ENCODE measurements at regions not wholly inside any gene's neighbourhood (a gene's known extent, or its start where the extent isn't known, plus 50 kb on each side); places are given as distances from the start of the nearest gene placed in this dataset.

GRCh38 chr15:62297933-62298332 is 132.8 kb upstream of the C2CD4B start:
- Histone ChIP-seq H3K4me1 (ENCODE audit: insufficient read depth, low read length) (peaks cover 24% of the 10 kb centered on the region), H3K27me3 (ENCODE audit: insufficient read depth, low read length) (no peaks in the 10 kb centered on the region), H3K36me3 (ENCODE audit: insufficient read depth, low read depth, low read length) (no peaks in the 10 kb centered on the region), H3K27ac (ENCODE audit: low read length) (no peak overlapping the region), H3K9ac (ENCODE audit: low read depth, low read length) (no peak overlapping the region), H3K4me3 (ENCODE audit: low read length) (no peak overlapping the region), H3K9me3 (ENCODE audit: insufficient read depth, low read depth, low read length) (no peaks in the 10 kb centered on the region)

GRCh38 chr15:62298811-62299210 is 133.7 kb upstream of the C2CD4B start:
- Histone ChIP-seq H3K4me1 (ENCODE audit: insufficient read depth, low read length) (peaks cover 24% of the 10 kb centered on the region), H3K4me3 (ENCODE audit: low read length) (no peak overlapping the region), H3K9me3 (ENCODE audit: insufficient read depth, low read depth, low read length) (no peaks in the 10 kb centered on the region), H3K27me3 (ENCODE audit: insufficient read depth, low read length) (no peaks in the 10 kb centered on the region), H3K27ac (ENCODE audit: low read length) (no peak overlapping the region), H3K9ac (ENCODE audit: low read depth, low read length) (no peak overlapping the region), H3K36me3 (ENCODE audit: insufficient read depth, low read depth, low read length) (no peaks in the 10 kb centered on the region)

GRCh38 chr15:62299541-62299940 is 134.5 kb upstream of the C2CD4B start:
- Histone ChIP-seq H3K27ac (ENCODE audit: low read length) (no peak overlapping the region), H3K4me3 (ENCODE audit: low read length) (no peak overlapping the region), H3K9ac (ENCODE audit: low read depth, low read length) (no peak overlapping the region), H3K4me1 (ENCODE audit: insufficient read depth, low read length) (peaks cover 23% of the 10 kb centered on the region), H3K9me3 (ENCODE audit: insufficient read depth, low read depth, low read length) (no peaks in the 10 kb centered on the region), H3K36me3 (ENCODE audit: insufficient read depth, low read depth, low read length) (no peaks in the 10 kb centered on the region), H3K27me3 (ENCODE audit: insufficient read depth, low read length) (no peaks in the 10 kb centered on the region)

- Histone ChIP-seq H3K4me1 (ENCODE audit: insufficient read depth, low read length) (peaks cover 6% of the 10 kb centered on the region), H3K4me3 (ENCODE audit: low read length) (no peak overlapping the region), H3K9me3 (ENCODE audit: insufficient read depth, low read depth, low read length) (no peaks in the 10 kb centered on the region), H3K9ac (ENCODE audit: low read depth, low read length) (no peak overlapping the region), H3K27me3 (ENCODE audit: insufficient read depth, low read length) (0 out of 2 replicates have a peak, but pooled peaks cover 6% of the 10 kb centered on the region), H3K36me3 (ENCODE audit: insufficient read depth, low read depth, low read length) (no peaks in the 10 kb centered on the region), H3K27ac (ENCODE audit: low read length) (no peak overlapping the region)
Measured at GRCh38 chr15:62301993-62302675, 137.0 kb upstream of the C2CD4B start.

- Histone ChIP-seq H3K4me1 (ENCODE audit: insufficient read depth, low read length) (no peaks in the 10 kb centered on the region), H3K27me3 (ENCODE audit: insufficient read depth, low read length) (0 out of 2 replicates have a peak, but pooled peaks cover 6% of the 10 kb centered on the region), H3K27ac (ENCODE audit: low read length) (no peak overlapping the region), H3K9me3 (ENCODE audit: insufficient read depth, low read depth, low read length) (peaks cover under 1% of the 10 kb centered on the region; the same call in 1 of the 2 replicates), H3K36me3 (ENCODE audit: insufficient read depth, low read depth, low read length) (no peaks in the 10 kb centered on the region), H3K4me3 (ENCODE audit: low read length) (no peak overlapping the region), H3K9ac (ENCODE audit: low read depth, low read length) (no peak overlapping the region)
Measured at GRCh38 chr15:62306851-62307504, 141.9 kb upstream of the C2CD4B start.

GRCh38 chr15:62307551-62307950 is 142.5 kb upstream of the C2CD4B start:
- no peak overlapping the region for H3K4me3 ChIP-seq (ENCODE audit: low read length)
- no peaks in the 10 kb centered on the region for H3K36me3 ChIP-seq (ENCODE audit: insufficient read depth, low read depth, low read length)
- H3K9ac ChIP-seq (ENCODE audit: low read depth, low read length), result no peak overlapping the region
- no peak overlapping the region for H3K27ac ChIP-seq (ENCODE audit: low read length)
- no peaks in the 10 kb centered on the region for H3K4me1 ChIP-seq (ENCODE audit: insufficient read depth, low read length)
- peaks cover 4% of the 10 kb centered on the region; the same call in 1 of the 2 replicates for H3K9me3 ChIP-seq (ENCODE audit: insufficient read depth, low read depth, low read length)
- H3K27me3 ChIP-seq (ENCODE audit: insufficient read depth, low read length), result 0 out of 2 replicates have a peak, but pooled peaks cover 6% of the 10 kb centered on the region

- no peaks in the 10 kb centered on the region for H3K4me1 ChIP-seq (ENCODE audit: insufficient read depth, low read length)
- no peak overlapping the region for H3K9ac ChIP-seq (ENCODE audit: low read depth, low read length)
- H3K27me3 ChIP-seq (ENCODE audit: insufficient read depth, low read length), result no peaks in the 10 kb centered on the region
- H3K9me3 ChIP-seq (ENCODE audit: insufficient read depth, low read depth, low read length), result peaks cover 4% of the 10 kb centered on the region; the same call in 1 of the 2 replicates
- H3K4me3 ChIP-seq (ENCODE audit: low read length), result no peak overlapping the region
- no peaks in the 10 kb centered on the region for H3K36me3 ChIP-seq (ENCODE audit: insufficient read depth, low read depth, low read length)
- H3K27ac ChIP-seq (ENCODE audit: low read length), result no peak overlapping the region
Measured at GRCh38 chr15:62316413-62317060, 151.5 kb upstream of the C2CD4B start.

- H3K4me3 ChIP-seq (ENCODE audit: low read length), result no peak overlapping the region
- no peak overlapping the region for H3K27ac ChIP-seq (ENCODE audit: low read length)
- H3K27me3 ChIP-seq (ENCODE audit: insufficient read depth, low read length), result no peaks in the 10 kb centered on the region
- H3K9ac ChIP-seq (ENCODE audit: low read depth, low read length), result no peak overlapping the region
- no peaks in the 10 kb centered on the region for H3K36me3 ChIP-seq (ENCODE audit: insufficient read depth, low read depth, low read length)
- no peaks in the 10 kb centered on the region for H3K9me3 ChIP-seq (ENCODE audit: insufficient read depth, low read depth, low read length)
- H3K4me1 ChIP-seq (ENCODE audit: insufficient read depth, low read length), result no peaks in the 10 kb centered on the region
Measured at GRCh38 chr15:62320259-62320658, 155.2 kb upstream of the C2CD4B start.

GRCh38 chr15:62323353-62323890 is 158.3 kb upstream of the C2CD4B start:
- Histone ChIP-seq H3K4me1 (ENCODE audit: insufficient read depth, low read length) (no peaks in the 10 kb centered on the region), H3K9me3 (ENCODE audit: insufficient read depth, low read depth, low read length) (no peaks in the 10 kb centered on the region), H3K27ac (ENCODE audit: low read length) (no peak overlapping the region), H3K36me3 (ENCODE audit: insufficient read depth, low read depth, low read length) (no peaks in the 10 kb centered on the region), H3K4me3 (ENCODE audit: low read length) (no peak overlapping the region), H3K9ac (ENCODE audit: low read depth, low read length) (no peak overlapping the region), H3K27me3 (ENCODE audit: insufficient read depth, low read length) (no peaks in the 10 kb centered on the region)

GRCh38 chr15:62324382-62324781 is 159.3 kb upstream of the C2CD4B start:
- Histone ChIP-seq H3K9ac (ENCODE audit: low read depth, low read length) (no peak overlapping the region), H3K27me3 (ENCODE audit: insufficient read depth, low read length) (no peaks in the 10 kb centered on the region), H3K36me3 (ENCODE audit: insufficient read depth, low read depth, low read length) (no peaks in the 10 kb centered on the region), H3K27ac (ENCODE audit: low read length) (no peak overlapping the region), H3K4me3 (ENCODE audit: low read length) (no peak overlapping the region), H3K9me3 (ENCODE audit: insufficient read depth, low read depth, low read length) (no peaks in the 10 kb centered on the region), H3K4me1 (ENCODE audit: insufficient read depth, low read length) (no peaks in the 10 kb centered on the region)

GRCh38 chr15:62325597-62325996 is 160.5 kb upstream of the C2CD4B start:
- H3K4me1 ChIP-seq (ENCODE audit: insufficient read depth, low read length), result no peaks in the 10 kb centered on the region
- H3K4me3 ChIP-seq (ENCODE audit: low read length), result no peak overlapping the region
- H3K9me3 ChIP-seq (ENCODE audit: insufficient read depth, low read depth, low read length), result no peaks in the 10 kb centered on the region
- H3K9ac ChIP-seq (ENCODE audit: low read depth, low read length), result no peak overlapping the region
- H3K27me3 ChIP-seq (ENCODE audit: insufficient read depth, low read length), result no peaks in the 10 kb centered on the region
- H3K27ac ChIP-seq (ENCODE audit: low read length), result no peak overlapping the region
- no peaks in the 10 kb centered on the region for H3K36me3 ChIP-seq (ENCODE audit: insufficient read depth, low read depth, low read length)

All from iPS-20b (cell line).